C4-2B (cell line): ENCODE measurements at regions not wholly inside any gene's neighbourhood (a gene's known extent, or its start where the extent isn't known, plus 50 kb on each side); places are given as distances from the start of the nearest gene placed in this dataset.

ENCODE experiments used
- CTCF ChIP-seq: fragments of 450-650 bp; conservative IDR thresholded peaks from 2 replicates; pipeline ENCODE4 v1.5.1; 2017; ENCODE audit warnings: mild to moderate bottlenecking
- ZFX ChIP-seq: fragments of 450-650 bp; IDR thresholded peaks from 2 replicates; pipeline ENCODE4 v1.6.1; 2017

- TF ChIP-seq CTCF, result no peak
- TF ChIP-seq ZFX, result no peak
These were observed 110.9 kb downstream of the GALR1 start for GRCh38 chr18:77360315-77361190.
